SK-N-SH (cell line): ENCODE measurements at regions not wholly inside any gene's neighbourhood (a gene's known extent, or its start where the extent isn't known, plus 50 kb on each side); places are given as distances from the start of the nearest gene placed in this dataset.

Source experiments
- CTCF ChIP-seq: fragments of 200-600 bp; sonication (generic); IDR thresholded peaks from 2 replicates; pipeline ENCODE4 v1.6.1; 2017; ENCODE audit warnings: antibody characterized with exemption, mild to moderate bottlenecking, moderate library complexity
- FOXJ3 ChIP-seq: sonication (generic); formaldehyde crosslinking; IDR thresholded peaks from 2 replicates; pipeline ENCODE4 v1.5.1; 2020; ENCODE audit warnings: mild to moderate bottlenecking, missing genetic modification reagents

GRCh38 chr2:7740114-7740513 is 822.9 kb downstream of the RNF144A start:
- TF ChIP-seq FOXJ3 (CRISPR knock-in tag) (no peak), CTCF (no peak)
